H1 (cell line): ENCODE measurements at regions not wholly inside any gene's neighbourhood (a gene's known extent, or its start where the extent isn't known, plus 50 kb on each side); places are given as distances from the start of the nearest gene placed in this dataset.

ENCODE experiments used
- CTCF ChIA-PET: fragments of 300-600 bp; sonication (Branson Sonifier 250); formaldehyde crosslinking; loops from one replicate; lab custom pipeline; 2021; ENCODE audit not compliant: partially characterized antibody; lab: Charles Lee
- POLR2A ChIA-PET: fragments of 300-600 bp; sonication (Branson Sonifier 250); formaldehyde crosslinking; loops from one replicate; lab custom pipeline; 2021; ENCODE audit warnings: inconsistent platforms; ENCODE audit not compliant: partially characterized antibody; lab: Charles Lee
- DNase-seq, 2 experiments: peaks; one replicate each; pipeline versions ENCODE4 v3.0.0 to v3.0.0-alpha.2; 2010 to 2022; ENCODE audit warnings: low spot score in 2 of 2, low read depth in 1 of 2, mixed read lengths in 1 of 2
- FAIRE-seq: peaks from 2 replicates; lab custom pipeline; 2011; peaks lifted over from hg19 to GRCh38; lab: Jason Lieb, UNC
- H2AFZ ChIP-seq: 2 replicates; pipeline ENCODE4 v1.8.1; 2012; ENCODE audit warnings: low read length, inconsistent platforms
- H2AK5ac ChIP-seq: 2 replicates; pipeline ENCODE4 v1.6.1; 2013; ENCODE audit warnings: low read depth, low read length
- H2BK120ac ChIP-seq: replicated peaks from 2 replicates; pipeline ENCODE3; 2013; ENCODE audit warnings: low read depth, low read length, inconsistent platforms
- H2BK12ac ChIP-seq: 2 replicates; pipeline ENCODE4 v1.6.1; 2013; ENCODE audit warnings: low read depth, low read length
- H2BK15ac ChIP-seq: 2 replicates; pipeline ENCODE4 v1.6.1; 2013; ENCODE audit warnings: low read length
- H2BK20ac ChIP-seq: 2 replicates; pipeline ENCODE4 v1.6.1; 2013; ENCODE audit warnings: low read length
- H2BK5ac ChIP-seq: 2 replicates; pipeline ENCODE4 v1.6.1; 2013; ENCODE audit warnings: low read depth, low read length
- H3K14ac ChIP-seq: 2 replicates; pipeline ENCODE4 v1.6.1; 2013; ENCODE audit warnings: inconsistent platforms; ENCODE audit not compliant: insufficient read length
- H3K18ac ChIP-seq: 2 replicates; pipeline ENCODE4 v1.6.1; 2013; ENCODE audit warnings: low read length; ENCODE audit errors: extremely low read depth
- H3K23ac ChIP-seq: 2 replicates; pipeline ENCODE4 v1.6.1; 2013; ENCODE audit warnings: inconsistent platforms; ENCODE audit not compliant: insufficient read length
- H3K23me2 ChIP-seq: 2 replicates; pipeline ENCODE4 v1.6.1; 2013; ENCODE audit warnings: low read depth, low read length
- H3K27ac ChIP-seq: 2 replicates; pipeline ENCODE4 v1.6.1; 2011; ENCODE audit warnings: low read depth, low read length, inconsistent platforms
- H3K27me3 ChIP-seq, 4 experiments: replicated peaks in 1 of 4; 1 replicate in 1 of 4; 2 replicates in 3 of 4; pipeline versions ENCODE4 v1.6.1 to v1.8.1; 2011 to 2013; ENCODE audit warnings: low read length in 3 of 4, mild to moderate bottlenecking in 3 of 4, inconsistent platforms in 2 of 4, mixed read lengths in 2 of 4, moderate library complexity in 1 of 4; ENCODE audit not compliant: control insufficient read depth in 3 of 4, insufficient read depth in 3 of 4; ENCODE audit errors: extremely low read depth in 1 of 4
- H3K36me3 ChIP-seq, 4 experiments: 2 replicates each; pipeline versions ENCODE4 v1.6.1 to v1.8.1; 2011 to 2013; ENCODE audit warnings: mild to moderate bottlenecking in 4 of 4, low read length in 3 of 4, moderate library complexity in 2 of 4, control low read depth in 1 of 4, inconsistent platforms in 1 of 4; ENCODE audit not compliant: insufficient read depth in 4 of 4, control insufficient read depth in 2 of 4
- H3K4ac ChIP-seq: replicated peaks from 2 replicates; pipeline ENCODE3; 2013; ENCODE audit warnings: low read length, low read depth, mixed read lengths, inconsistent platforms; ENCODE audit not compliant: insufficient read length
- H3K4me1 ChIP-seq, 4 experiments: replicated peaks in 1 of 4; 1 replicate in 1 of 4; 2 replicates in 3 of 4; pipeline versions ENCODE4 v1.6.1 to v1.8.1; 2011 to 2013; ENCODE audit warnings: low read length in 3 of 4, inconsistent platforms in 2 of 4, mixed read lengths in 1 of 4; ENCODE audit not compliant: insufficient read depth in 4 of 4, control insufficient read depth in 3 of 4
- H3K4me2 ChIP-seq, 2 experiments: 2 replicates each; pipeline versions ENCODE4 v1.6.1 to v1.8.1; 2011 to 2013; ENCODE audit warnings: low read depth in 2 of 2, low read length in 2 of 2, control low read depth in 1 of 2, inconsistent platforms in 1 of 2, mild to moderate bottlenecking in 1 of 2; ENCODE audit not compliant: insufficient read depth in 1 of 2
- H3K4me3 ChIP-seq, 4 experiments: fragments of 200-600, 300-600 bp in 1 of 4; sonication (generic), shearing (Covaris generic), sonication (Bioruptor Twin) in 1 of 4; 2 replicates each; pipeline versions ENCODE4 v1.5.1 to v1.8.1; 2011 to 2016; ENCODE audit warnings: low read length in 4 of 4, low read depth in 3 of 4, control low read depth in 2 of 4, inconsistent platforms in 2 of 4, mild to moderate bottlenecking in 2 of 4, mixed read lengths in 1 of 4, moderate library complexity in 1 of 4; ENCODE audit not compliant: insufficient read depth in 2 of 4; ENCODE audit errors: extremely low read depth in 1 of 4
- H3K56ac ChIP-seq: replicated peaks from 2 replicates; pipeline ENCODE3; 2013; ENCODE audit warnings: low read depth, mild to moderate bottlenecking, mixed read lengths, low read length, inconsistent platforms; ENCODE audit not compliant: insufficient read length
- H3K79me1 ChIP-seq: 2 replicates; pipeline ENCODE4 v1.6.1; 2013; ENCODE audit warnings: low read depth, low read length, control low read depth
- H3K79me2 ChIP-seq, 2 experiments: 2 replicates each; pipeline versions ENCODE4 v1.6.1 to v1.8.1; 2012 to 2013; ENCODE audit warnings: low read length in 2 of 2, mild to moderate bottlenecking in 2 of 2, inconsistent platforms in 1 of 2; ENCODE audit not compliant: insufficient read depth in 2 of 2, control insufficient read depth in 1 of 2
- H3K9ac ChIP-seq, 4 experiments: replicated peaks in 1 of 4; 1 replicate in 1 of 4; 2 replicates in 3 of 4; pipeline versions ENCODE4 v1.6.1 to v1.8.1; 2011 to 2013; ENCODE audit warnings: low read depth in 3 of 4, low read length in 3 of 4, control low read depth in 2 of 4, mild to moderate bottlenecking in 2 of 4, moderate library complexity in 2 of 4, inconsistent platforms in 1 of 4; ENCODE audit errors: extremely low read depth in 1 of 4
- H3K9me3 ChIP-seq, 2 experiments: 2 replicates each; pipeline versions ENCODE4 v1.6.1 to v1.8.1; 2012 to 2013; ENCODE audit warnings: mild to moderate bottlenecking in 2 of 2, moderate library complexity in 2 of 2, control low read depth in 1 of 2, inconsistent platforms in 1 of 2, low read depth in 1 of 2, low read length in 1 of 2, mixed read lengths in 1 of 2; ENCODE audit not compliant: insufficient read depth in 2 of 2
- H4K20me1 ChIP-seq, 2 experiments: replicated peaks in 1 of 2; 2 replicates each; pipeline versions ENCODE3 to v1.8.1; 2011 to 2013; ENCODE audit warnings: inconsistent platforms in 2 of 2, low read length in 2 of 2, mild to moderate bottlenecking in 1 of 2; ENCODE audit not compliant: insufficient read depth in 2 of 2, control insufficient read depth in 1 of 2
- H4K5ac ChIP-seq: 2 replicates; pipeline ENCODE4 v1.6.1; 2013; ENCODE audit warnings: low read length, low read depth, mixed read lengths, inconsistent platforms; ENCODE audit not compliant: insufficient read length
- H4K8ac ChIP-seq: 2 replicates; pipeline ENCODE4 v1.8.0; 2013; ENCODE audit warnings: mild to moderate bottlenecking, moderate library complexity, low read length, inconsistent platforms; ENCODE audit not compliant: insufficient read depth; ENCODE audit errors: extremely low read depth
- H4K91ac ChIP-seq: replicated peaks from 2 replicates; pipeline ENCODE3; 2013; ENCODE audit warnings: low read length, mixed read lengths, inconsistent platforms; ENCODE audit not compliant: insufficient read length
- ASH2L ChIP-seq: fragments of 200-600, 300-600 bp; sonication (generic); IDR thresholded peaks from one replicate; pipeline ENCODE4 v1.7.1; 2017; ENCODE audit warnings: low read length
- ATF3 ChIP-seq: IDR thresholded peaks from 2 replicates; pipeline ENCODE4 v1.6.1; 2011; ENCODE audit warnings: low read depth, mild to moderate bottlenecking, low read length; ENCODE audit not compliant: insufficient read depth
- BACH1 ChIP-seq: IDR thresholded peaks from 2 replicates; pipeline ENCODE4 v1.6.1; 2012; ENCODE audit warnings: low read length, improper control_type of control experiment
- BCL11A ChIP-seq, 2 experiments: IDR thresholded peaks; one replicate each; pipeline ENCODE4 v1.6.1; 2011; ENCODE audit warnings: low read depth in 2 of 2, low read length in 2 of 2, mild to moderate bottlenecking in 2 of 2
- CEBPB ChIP-seq: IDR thresholded peaks from 2 replicates; pipeline ENCODE4 v1.6.1; 2012; ENCODE audit warnings: low read depth, low read length
- CREB1 ChIP-seq: IDR thresholded peaks from 2 replicates; pipeline ENCODE4 v1.6.1; 2012; ENCODE audit warnings: inconsistent platforms
- EP300 ChIP-seq, 2 experiments: IDR thresholded peaks; 1 replicate in 1 of 2; 2 replicates in 1 of 2; pipeline ENCODE4 v1.6.1; 2011 to 2012; ENCODE audit warnings: low read depth in 2 of 2, low read length in 2 of 2, mild to moderate bottlenecking in 2 of 2, borderline replicate concordance in 1 of 2, inconsistent platforms in 1 of 2, moderate library complexity in 1 of 2
- FOSL1 ChIP-seq: IDR thresholded peaks from 2 replicates; pipeline ENCODE4 v1.6.1; 2011; ENCODE audit warnings: mild to moderate bottlenecking, low read depth, low read length, moderate library complexity; ENCODE audit not compliant: insufficient read depth
- KDM5A ChIP-seq: fragments of 200-600 bp; IDR thresholded peaks from 2 replicates; pipeline ENCODE4 v1.7.1; 2012; ENCODE audit warnings: mild to moderate bottlenecking, low read length, inconsistent platforms, mixed read lengths
- NRF1 ChIP-seq: IDR thresholded peaks from 2 replicates; pipeline ENCODE4 v1.6.1; 2011; ENCODE audit warnings: mild to moderate bottlenecking, low read depth, low read length, improper control_type of control experiment
- SIX5 ChIP-seq: IDR thresholded peaks from 2 replicates; pipeline ENCODE4 v1.6.1; 2011; ENCODE audit warnings: mild to moderate bottlenecking, low read depth, low read length
- TBP ChIP-seq: IDR thresholded peaks from 2 replicates; pipeline ENCODE4 v1.6.1; 2011; ENCODE audit warnings: low read depth, low read length, improper control_type of control experiment
- TCF12 ChIP-seq: IDR thresholded peaks from 2 replicates; pipeline ENCODE4 v1.6.1; 2011; ENCODE audit warnings: low read depth, mild to moderate bottlenecking, low read length
- WGBS, 2 experiments: shearing (Covaris generic) in 1 of 2; methylation state at CpG; one replicate each; pipeline versions ENCODE4 v1.1.6 to v1.1.7; 2013 to 2015; ENCODE audit warnings: low lambda C conversion rate in 2 of 2, mixed read lengths in 2 of 2, inconsistent platforms in 1 of 2, low coverage in 1 of 2, missing lambda C conversion rate in 1 of 2; ENCODE audit not compliant: insufficient replicate concordance in 2 of 2, insufficient coverage in 1 of 2, insufficient read length in 1 of 2; ENCODE audit errors: extremely low coverage in 1 of 2, missing lambda C conversion rate in 1 of 2; 5-methylcytosine and 5-hydroxymethylcytosine counted together
- TF ChIP-seq, protein P1 (sequence below): IDR thresholded peaks from 2 replicates; pipeline ENCODE4 v1.6.1; 2012; ENCODE audit warnings: low read length, inconsistent platforms

GRCh38 chr5:163626904-163627434 lies 121.5 kb downstream of the MAT2B start:
- Histone ChIP-seq H3K14ac (no peak overlapping the region), H3K79me1 (no peaks in the 10 kb centered on the region), H2AK5ac (no peak overlapping the region), H3K27me3 (no peaks in the 10 kb centered on the region), H2BK120ac (no peak overlapping the region), H3K4me2 (no peak overlapping the region), H3K4ac (no peak overlapping the region), H4K20me1 (no peaks in the 10 kb centered on the region), H3K56ac (no peak overlapping the region), H3K36me3 (no peaks in the 10 kb centered on the region), H2BK20ac (no peak overlapping the region), H3K23ac (no peak overlapping the region), H2BK12ac (no peak overlapping the region), H3K9ac (no peak overlapping the region), H4K8ac (no peak overlapping the region), H3K79me2 (no peaks in the 10 kb centered on the region), H3K4me1 (no peaks in the 10 kb centered on the region), H3K23me2 (no peaks in the 10 kb centered on the region), H3K9me3 (no peaks in the 10 kb centered on the region; a peak in 1 of 4 replicates), H2BK5ac (no peak overlapping the region), H4K5ac (no peak overlapping the region), H2BK15ac (no peak overlapping the region), H2AFZ (no peak overlapping the region), H3K4me3 (no peak overlapping the region), H4K91ac (no peak overlapping the region), H3K18ac (no peak overlapping the region), H3K27ac (no peak overlapping the region)
- 87% methylated on average over 5 of the region's 5 CpGs; no CpG with 5 or more reads in 1 of the 2 experiments for WGBS, 2 experiments
- ChIA-PET POLR2A (no interaction called here), CTCF (no interaction called here)
- DNase-seq (no peak), FAIRE-seq (no peak)
- TF ChIP-seq TCF12 (no peak), NRF1 (no peak), EP300 (IDR thresholded peaks at IDR 0.05; ENCODE audit: borderline replicate concordance in 1 of 2, low read depth in 2 of 2, low read length in 2 of 2) (no peak), BACH1 (no peak), CEBPB (no peak), ASH2L (no peak), KDM5A (no peak), TBP (no peak), SIX5 (no peak), ATF3 (no peak), CREB1 (no peak), FOSL1 (no peak), BCL11A (IDR thresholded peaks at IDR 0.05; ENCODE audit: low read depth in 2 of 2, low read length in 2 of 2) (no peak)
- TF ChIP-seq, protein P1, sequence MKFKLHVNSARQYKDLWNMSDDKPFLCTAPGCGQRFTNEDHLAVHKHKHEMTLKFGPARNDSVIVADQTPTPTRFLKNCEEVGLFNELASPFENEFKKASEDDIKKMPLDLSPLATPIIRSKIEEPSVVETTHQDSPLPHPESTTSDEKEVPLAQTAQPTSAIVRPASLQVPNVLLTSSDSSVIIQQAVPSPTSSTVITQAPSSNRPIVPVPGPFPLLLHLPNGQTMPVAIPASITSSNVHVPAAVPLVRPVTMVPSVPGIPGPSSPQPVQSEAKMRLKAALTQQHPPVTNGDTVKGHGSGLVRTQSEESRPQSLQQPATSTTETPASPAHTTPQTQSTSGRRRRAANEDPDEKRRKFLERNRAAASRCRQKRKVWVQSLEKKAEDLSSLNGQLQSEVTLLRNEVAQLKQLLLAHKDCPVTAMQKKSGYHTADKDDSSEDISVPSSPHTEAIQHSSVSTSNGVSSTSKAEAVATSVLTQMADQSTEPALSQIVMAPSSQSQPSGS = no peak
